Loucy (cell line): ENCODE measurements at regions not wholly inside any gene's neighbourhood (a gene's known extent, or its start where the extent isn't known, plus 50 kb on each side); places are given as distances from the start of the nearest gene placed in this dataset.

Source experiments
- H2AFZ ChIP-seq: fragments of 200-600 bp; sonication (generic); 2 replicates; pipeline ENCODE4 v1.6.0; 2016; ENCODE audit warnings: antibody characterized with exemption, mild to moderate bottlenecking, low read length, moderate library complexity
- H3F3A ChIP-seq: fragments of 200-600 bp; 2 replicates; pipeline ENCODE4 v1.6.0; 2016; ENCODE audit warnings: antibody characterized with exemption, low read depth, mild to moderate bottlenecking
- H3K27me3 ChIP-seq: fragments of 200-600 bp; sonication (generic); 2 replicates; pipeline ENCODE4 v1.6.1; 2014; ENCODE audit warnings: low read length, mild to moderate bottlenecking; ENCODE audit not compliant: insufficient read depth, poor library complexity, severe bottlenecking
- H3K36me3 ChIP-seq: fragments of 200-600 bp; sonication (generic); 2 replicates; pipeline ENCODE4 v1.6.1; 2016; ENCODE audit warnings: low read length; ENCODE audit not compliant: insufficient read depth
- H3K4me1 ChIP-seq: fragments of 200-600 bp; sonication (generic); 2 replicates; pipeline ENCODE4 v1.5.1; 2014; ENCODE audit warnings: low read length, mild to moderate bottlenecking; ENCODE audit not compliant: insufficient read depth, poor library complexity, severe bottlenecking
- H3K4me2 ChIP-seq: fragments of 200-600 bp; sonication (generic); 2 replicates; pipeline ENCODE4 v1.6.0; 2014; ENCODE audit warnings: antibody characterized with exemption, low read length, low read depth, mild to moderate bottlenecking; ENCODE audit not compliant: poor library complexity, severe bottlenecking
- H3K4me3 ChIP-seq: fragments of 200-600 bp; sonication (generic); 2 replicates; pipeline ENCODE4 v1.5.1; 2014; ENCODE audit warnings: low read length, mild to moderate bottlenecking, mixed read lengths; ENCODE audit not compliant: poor library complexity, severe bottlenecking
- H3K79me2 ChIP-seq: fragments of 200-600 bp; sonication (generic); 2 replicates; pipeline ENCODE4 v1.6.1; 2014; ENCODE audit warnings: low read length; ENCODE audit not compliant: insufficient read depth
- H3K9ac ChIP-seq: fragments of 200-600 bp; sonication (generic); 2 replicates; pipeline ENCODE4 v1.6.0; 2014; ENCODE audit warnings: mild to moderate bottlenecking, low read depth, low read length, moderate library complexity; ENCODE audit not compliant: poor library complexity, severe bottlenecking
- H3K9me2 ChIP-seq: fragments of 200-600 bp; sonication (generic); replicated peaks from 2 replicates; pipeline ENCODE4 v1.6.1; 2016; ENCODE audit warnings: low read depth, low read length, mixed read lengths
- H3K9me3 ChIP-seq: fragments of 200-600 bp; sonication (generic); 2 replicates; pipeline ENCODE4 v1.6.1; 2014; ENCODE audit warnings: mild to moderate bottlenecking, antibody characterized with exemption, low read length, low read depth; ENCODE audit not compliant: insufficient read depth
- H4K20me1 ChIP-seq: fragments of 200-600 bp; sonication (generic); 2 replicates; pipeline ENCODE4 v1.6.0; 2014; ENCODE audit warnings: antibody characterized with exemption, low read length, mild to moderate bottlenecking; ENCODE audit not compliant: insufficient read depth, poor library complexity, severe bottlenecking
- CTCF ChIP-seq: fragments of 200-600 bp; sonication (generic); conservative IDR thresholded peaks from 2 replicates; pipeline ENCODE4 v1.5.1; 2014; ENCODE audit warnings: mild to moderate bottlenecking, antibody characterized with exemption, low read length
- EZH2phosphoT487 ChIP-seq: fragments of 200-600 bp; IDR thresholded peaks from 2 replicates; pipeline ENCODE4 v1.6.1; 2018; ENCODE audit warnings: antibody characterized with exemption, mild to moderate bottlenecking, moderate library complexity, borderline replicate concordance

GRCh38 chr1:5497503-5497902, 494.7 kb downstream of the NPHP4 start:
- Histone ChIP-seq H3K9me2 (no peaks in the 10 kb centered on the region), H3K4me1 (no peaks in the 10 kb centered on the region), H4K20me1 (no peaks in the 10 kb centered on the region), H3K9me3 (no peaks in the 10 kb centered on the region; the same call in 1 of the 2 replicates), H3K27me3 (no peaks in the 10 kb centered on the region), H3K36me3 (no peaks in the 10 kb centered on the region), H3F3A (no peaks in the 10 kb centered on the region), H3K4me3 (no peak overlapping the region), H3K9ac (no peak overlapping the region), H3K4me2 (no peak overlapping the region), H3K79me2 (no peaks in the 10 kb centered on the region), H2AFZ (no peak overlapping the region)
- no peak for TF ChIP-seq EZH2phosphoT487
- TF ChIP-seq CTCF: no peak

- Histone ChIP-seq H3K27me3 (no peaks in the 10 kb centered on the region), H2AFZ (no peak overlapping the region), H3K36me3 (no peaks in the 10 kb centered on the region), H3F3A (no peaks in the 10 kb centered on the region), H3K9ac (no peak overlapping the region), H3K4me3 (no peak overlapping the region), H3K4me1 (no peaks in the 10 kb centered on the region), H3K79me2 (no peaks in the 10 kb centered on the region), H3K9me2 (no peaks in the 10 kb centered on the region), H4K20me1 (no peaks in the 10 kb centered on the region), H3K9me3 (no peaks in the 10 kb centered on the region; the same call in 1 of the 2 replicates), H3K4me2 (no peak overlapping the region)
- no peak for TF ChIP-seq EZH2phosphoT487
Measured at GRCh38 chr1:5495596-5496410, 496.4 kb downstream of the NPHP4 start.

- Histone ChIP-seq H4K20me1 (no peaks in the 10 kb centered on the region), H3K9me2 (no peaks in the 10 kb centered on the region), H3K4me2 (no peak overlapping the region), H3K79me2 (no peaks in the 10 kb centered on the region), H3K9ac (no peak overlapping the region), H3K4me3 (no peak overlapping the region), H3K27me3 (no peaks in the 10 kb centered on the region), H3K4me1 (no peaks in the 10 kb centered on the region), H2AFZ (no peak overlapping the region), H3K36me3 (no peaks in the 10 kb centered on the region), H3K9me3 (no peaks in the 10 kb centered on the region; the same call in 1 of the 2 replicates), H3F3A (no peaks in the 10 kb centered on the region)
- TF ChIP-seq EZH2phosphoT487 (no peak), CTCF (no peak)
Measured at GRCh38 chr1:5494518-5494917, 497.7 kb downstream of the NPHP4 start.
